Peyer's patch (tissue), 4 donors: ENCODE measurements at regions not wholly inside any gene's neighbourhood (a gene's known extent, or its start where the extent isn't known, plus 50 kb on each side); places are given as distances from the start of the nearest gene placed in this dataset.

ENCODE experiments used
- CTCF ChIP-seq, 6 experiments: fragments of 450-650 bp in 4 of 6; fragments of 200-600 bp in 2 of 6; sonication (generic) in 1 of 6; IDR thresholded peaks; one replicate each; pipeline ENCODE4 v1.5.1; 2017 to 2019; ENCODE audit warnings: antibody characterized with exemption in 6 of 6, mild to moderate bottlenecking in 3 of 6, moderate library complexity in 1 of 6
- POLR2A ChIP-seq, 2 donors: fragments of 450-650 bp; IDR thresholded peaks; one replicate each; pipeline ENCODE4 v1.5.1; 2017; ENCODE audit warnings: antibody characterized with exemption in 2 of 2, mild to moderate bottlenecking in 2 of 2, moderate library complexity in 2 of 2

GRCh38 chr1:105254906-105255305 lies 1505.2 kb downstream of the AMY1C start:
- TF ChIP-seq CTCF (IDR thresholded peaks at IDR 0.05): no peak
- TF ChIP-seq POLR2A (IDR thresholded peaks at IDR 0.05): no peak
